ENCODE measurements at regions not wholly inside any gene's neighbourhood (a gene's known extent, or its start where the extent isn't known, plus 50 kb on each side); places are given as distances from the start of the nearest gene placed in this dataset.

GRCh38 chrX:39840133-39840532 is 257.6 kb downstream of the BCOR start:
- intact Hi-C loops (cut with DNase I) = no loop called here
- Histone ChIP-seq H3K27ac (no peak overlapping the region), H3K4me1 (no peaks in the 10 kb centered on the region), H3K27me3 (peaks cover 0 to 2% (median 0%) of the 10 kb centered on the region in 3 donors), H3K4me3 (no peak overlapping the region), H3K9me3 (no peaks in the 10 kb centered on the region), H3K36me3 (no peaks in the 10 kb centered on the region)
- TF ChIP-seq EP300 (IDR thresholded peaks at IDR 0.05) = no peak
- TF ChIP-seq, protein P1, sequence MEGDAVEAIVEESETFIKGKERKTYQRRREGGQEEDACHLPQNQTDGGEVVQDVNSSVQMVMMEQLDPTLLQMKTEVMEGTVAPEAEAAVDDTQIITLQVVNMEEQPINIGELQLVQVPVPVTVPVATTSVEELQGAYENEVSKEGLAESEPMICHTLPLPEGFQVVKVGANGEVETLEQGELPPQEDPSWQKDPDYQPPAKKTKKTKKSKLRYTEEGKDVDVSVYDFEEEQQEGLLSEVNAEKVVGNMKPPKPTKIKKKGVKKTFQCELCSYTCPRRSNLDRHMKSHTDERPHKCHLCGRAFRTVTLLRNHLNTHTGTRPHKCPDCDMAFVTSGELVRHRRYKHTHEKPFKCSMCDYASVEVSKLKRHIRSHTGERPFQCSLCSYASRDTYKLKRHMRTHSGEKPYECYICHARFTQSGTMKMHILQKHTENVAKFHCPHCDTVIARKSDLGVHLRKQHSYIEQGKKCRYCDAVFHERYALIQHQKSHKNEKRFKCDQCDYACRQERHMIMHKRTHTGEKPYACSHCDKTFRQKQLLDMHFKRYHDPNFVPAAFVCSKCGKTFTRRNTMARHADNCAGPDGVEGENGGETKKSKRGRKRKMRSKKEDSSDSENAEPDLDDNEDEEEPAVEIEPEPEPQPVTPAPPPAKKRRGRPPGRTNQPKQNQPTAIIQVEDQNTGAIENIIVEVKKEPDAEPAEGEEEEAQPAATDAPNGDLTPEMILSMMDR (IDR thresholded peaks at IDR 0.05) = no peak
- TF ChIP-seq POLR2A (IDR thresholded peaks at IDR 0.05) = no peak
- TF ChIP-seq POLR2AphosphoS5 (IDR thresholded peaks at IDR 0.05) = no peak
- WGBS, 2 donors = 93 to 95% methylated on average over 14 of the region's 14 CpGs
- no peak for DNase-seq

DNA sequence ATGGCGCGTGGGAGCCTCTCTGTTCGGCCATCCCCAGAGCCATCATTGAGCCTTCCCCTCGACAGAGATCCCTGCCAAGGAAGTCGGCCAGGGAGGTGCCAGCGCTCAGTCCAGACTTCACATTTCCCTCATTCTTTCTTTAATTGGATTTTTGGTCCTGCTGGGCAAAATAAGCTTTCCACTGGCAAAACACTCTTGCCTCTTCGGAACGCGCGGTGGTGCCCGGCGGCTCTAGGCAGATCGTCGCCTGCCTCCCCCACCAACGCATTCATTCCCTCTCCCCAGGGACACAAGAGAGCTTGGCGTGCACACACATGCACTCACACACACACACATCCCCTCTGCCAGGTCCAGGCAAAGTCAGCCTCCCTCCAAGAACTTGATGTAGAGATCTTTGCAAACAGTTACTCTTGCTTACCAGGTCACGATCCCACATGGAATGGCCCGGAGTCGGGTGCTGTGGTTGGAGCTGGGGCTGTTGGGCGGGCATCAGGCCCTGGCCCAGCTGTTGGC is 257.1 kb downstream of the BCOR start:
- Histone ChIP-seq H3K36me3 (no peaks in the 10 kb centered on the region), H3K4me1 (no peaks in the 10 kb centered on the region), H3K27me3 (peaks cover 0 to 2% (median 0%) of the 10 kb centered on the region in 3 donors), H3K4me3 (no peak overlapping the region), H3K9me3 (no peaks in the 10 kb centered on the region), H3K27ac (no peak overlapping the region)
- TF ChIP-seq EP300 (IDR thresholded peaks at IDR 0.05) (no peak), POLR2AphosphoS5 (IDR thresholded peaks at IDR 0.05) (no peak), POLR2A (IDR thresholded peaks at IDR 0.05) (no peak)
- TF ChIP-seq, protein P1 (IDR thresholded peaks at IDR 0.05) = no peak
- intact Hi-C loops (cut with DNase I) = no loop called here
- 89 to 94% methylated on average over 20 of the region's 20 CpGs for WGBS, 2 donors
- DNase-seq = no peak

DNA sequence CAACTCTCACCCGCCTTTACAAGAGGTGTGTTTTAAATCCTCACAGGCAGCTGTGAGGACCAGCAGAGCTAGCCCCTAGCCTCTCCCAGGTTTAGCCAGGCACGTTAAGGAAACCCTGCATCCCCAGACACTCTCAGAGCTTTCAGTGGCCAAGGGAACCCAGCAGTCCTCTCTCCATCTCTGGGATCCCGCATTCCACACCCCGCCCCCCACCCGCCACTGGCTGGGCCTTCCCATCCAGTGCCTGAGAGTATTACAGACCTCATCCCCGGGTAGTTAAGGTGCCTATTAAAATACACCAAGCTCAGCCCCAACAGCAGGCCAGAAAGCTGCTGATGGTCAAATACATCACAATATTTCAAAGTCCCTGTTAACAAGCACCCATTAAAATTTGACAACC is 256.2 kb downstream of the BCOR start:
- no peaks in the 10 kb centered on the region for H3K36me3 ChIP-seq
- H3K4me3 ChIP-seq = no peak overlapping the region
- peaks cover 0 to 2% (median 0%) of the 10 kb centered on the region in 3 donors for H3K27me3 ChIP-seq
- no peaks in the 10 kb centered on the region for H3K9me3 ChIP-seq
- no peak overlapping the region for H3K27ac ChIP-seq
- TF ChIP-seq POLR2A (IDR thresholded peaks at IDR 0.05) (no peak), EP300 (IDR thresholded peaks at IDR 0.05) (no peak), POLR2AphosphoS5 (IDR thresholded peaks at IDR 0.05) (no peak)
- TF ChIP-seq, protein P1 (IDR thresholded peaks at IDR 0.05) = no peak
- 84 to 87% methylated on average over 6 of the region's 6 CpGs for WGBS, 2 donors
- intact Hi-C loops (cut with DNase I) = no loop called here
- no peaks in the 10 kb centered on the region for H3K4me1 ChIP-seq
- DNase-seq = no peak

DNA sequence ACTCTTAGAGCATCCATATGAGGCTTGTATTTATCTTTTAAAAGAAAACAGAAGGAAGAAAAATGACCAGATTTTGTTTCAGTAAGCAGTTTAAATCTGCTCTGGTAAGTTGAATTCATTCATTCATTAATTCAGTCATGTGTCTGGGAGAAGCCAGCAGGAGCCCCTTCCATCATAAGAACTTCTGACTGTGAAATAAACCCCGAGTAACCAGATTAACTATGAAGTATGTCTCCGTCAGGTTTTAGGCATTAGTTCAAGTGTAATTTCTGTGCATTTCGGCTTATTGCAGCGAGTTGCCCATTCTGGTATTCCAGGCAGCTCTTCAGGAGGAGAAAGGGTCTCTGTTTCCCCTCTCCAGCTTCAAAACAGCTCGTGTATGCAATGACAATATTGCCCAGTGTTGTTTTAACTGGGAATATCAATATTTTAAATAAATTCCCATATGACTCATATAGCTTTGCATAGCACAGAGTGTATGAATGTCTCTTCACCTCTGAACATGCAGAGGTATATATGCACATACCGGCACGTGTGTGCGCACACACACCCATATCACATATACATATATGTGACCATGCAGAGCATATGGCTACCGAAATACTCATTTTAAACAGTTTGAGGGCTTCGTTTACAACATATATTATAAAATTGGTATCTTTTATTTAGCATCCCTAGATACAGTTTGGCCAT is 255.3 kb downstream of the BCOR start:
- no peaks in the 10 kb centered on the region for H3K4me1 ChIP-seq
- TF ChIP-seq, protein P1 (IDR thresholded peaks at IDR 0.05) = no peak
- TF ChIP-seq EP300 (IDR thresholded peaks at IDR 0.05) (no peak), POLR2A (IDR thresholded peaks at IDR 0.05) (no peak), POLR2AphosphoS5 (IDR thresholded peaks at IDR 0.05) (no peak)
- H3K9me3 ChIP-seq = no peaks in the 10 kb centered on the region
- H3K36me3 ChIP-seq = no peaks in the 10 kb centered on the region
- no peak overlapping the region for H3K27ac ChIP-seq
- DNase-seq = no peak
- 96 to 97% methylated on average over 10 of the region's 10 CpGs for WGBS, 2 donors
- H3K4me3 ChIP-seq = no peak overlapping the region
- H3K27me3 ChIP-seq = peaks cover 0 to 2% (median 0%) of the 10 kb centered on the region in 3 donors
- intact Hi-C loops (cut with DNase I) = no loop called here
